Endodermal cell (in vitro differentiated cells): ENCODE measurements at regions not wholly inside any gene's neighbourhood (a gene's known extent, or its start where the extent isn't known, plus 50 kb on each side); places are given as distances from the start of the nearest gene placed in this dataset.

ENCODE experiments used
- DNase-seq: peaks from one replicate; pipeline ENCODE4 v3.0.0-alpha.2; 2017
- H3K27ac ChIP-seq: 2 replicates; pipeline ENCODE4 v1.5.1; 2013; ENCODE audit warnings: mild to moderate bottlenecking, low read depth, low read length, moderate library complexity
- H3K27me3 ChIP-seq: 2 replicates; pipeline ENCODE4 v1.6.1; 2013; ENCODE audit warnings: mild to moderate bottlenecking, low read length, moderate library complexity; ENCODE audit not compliant: insufficient read depth, control insufficient read depth, poor library complexity, severe bottlenecking
- H3K36me3 ChIP-seq: 2 replicates; pipeline ENCODE4 v1.7.0; 2013; ENCODE audit warnings: mild to moderate bottlenecking, low read length, moderate library complexity; ENCODE audit not compliant: control insufficient read depth, insufficient read depth
- H3K4me1 ChIP-seq: one replicate; pipeline ENCODE4 v1.7.0; 2013; ENCODE audit warnings: low read length; ENCODE audit not compliant: control insufficient read depth, insufficient read depth
- H3K4me3 ChIP-seq: 2 replicates; pipeline ENCODE4 v1.5.1; 2013; ENCODE audit warnings: mild to moderate bottlenecking, low read length, moderate library complexity
- H3K9ac ChIP-seq: 2 replicates; pipeline ENCODE4 v1.6.1; 2013; ENCODE audit warnings: mild to moderate bottlenecking, low read length, moderate library complexity; ENCODE audit not compliant: poor library complexity, severe bottlenecking; ENCODE audit errors: extremely low read depth
- H3K9me3 ChIP-seq: 2 replicates; pipeline ENCODE4 v1.6.1; 2013; ENCODE audit warnings: mild to moderate bottlenecking, low read length, moderate library complexity; ENCODE audit not compliant: control insufficient read depth
- H3K27ac Mint-ChIP-seq: 2 replicates; pipeline ENCODE4 v1.8.0; 2020; ENCODE audit warnings: mixed read lengths
- H3K27me3 Mint-ChIP-seq: 2 replicates; pipeline ENCODE4 v1.8.0; 2021; ENCODE audit warnings: mild to moderate bottlenecking, mixed read lengths; ENCODE audit not compliant: insufficient read depth
- H3K36me3 Mint-ChIP-seq: 2 replicates; pipeline ENCODE4 v1.8.0; 2020; ENCODE audit warnings: low read depth, mixed read lengths
- H3K4me1 Mint-ChIP-seq: 2 replicates; pipeline ENCODE4 v1.8.0; 2020; ENCODE audit warnings: mixed read lengths
- H3K4me3 Mint-ChIP-seq: 2 replicates; pipeline ENCODE4 v1.8.0; 2020; ENCODE audit warnings: mild to moderate bottlenecking, moderate library complexity, mixed read lengths
- H3K9me3 Mint-ChIP-seq: 2 replicates; pipeline ENCODE4 v1.8.0; 2020; ENCODE audit warnings: mild to moderate bottlenecking, mixed read lengths
- CTCF ChIP-seq: fragments of 200-600 bp; sonication (generic); conservative IDR thresholded peaks from 2 replicates; pipeline ENCODE4 v1.5.0; 2021; ENCODE audit warnings: antibody characterized with exemption, mild to moderate bottlenecking
- WGBS, 2 experiments: methylation state at CpG; one replicate each; pipeline versions ENCODE4 v1.1.5 to v1.1.7; 2013; ENCODE audit warnings: missing lambda C conversion rate in 2 of 2, mixed read lengths in 1 of 2; ENCODE audit not compliant: insufficient coverage in 1 of 2, insufficient read length in 1 of 2; 5-methylcytosine and 5-hydroxymethylcytosine counted together

GRCh38 chr4:136742333-136742732 lies 790.0 kb downstream of the PCDH18 start:
- no peak overlapping the region for H3K4me3 ChIP-seq
- no peak overlapping the region for H3K27ac Mint-ChIP-seq
- H3K9me3 Mint-ChIP-seq = peaks cover 35% of the 10 kb centered on the region
- H3K36me3 Mint-ChIP-seq = peaks cover 11% of the 10 kb centered on the region
- H3K9me3 ChIP-seq = peaks cover 44% of the 10 kb centered on the region
- no peak overlapping the region for H3K4me3 Mint-ChIP-seq
- peaks cover 3% of the 10 kb centered on the region for H3K4me1 Mint-ChIP-seq
- H3K36me3 ChIP-seq = no peaks in the 10 kb centered on the region
- H3K4me1 ChIP-seq = no peaks in the 10 kb centered on the region
- no peak for DNase-seq
- H3K27me3 Mint-ChIP-seq = no peaks in the 10 kb centered on the region
- no peaks in the 10 kb centered on the region for H3K27me3 ChIP-seq
- WGBS, 2 experiments = 89 to 94% methylated on average over 2 of the region's 3 CpGs
- no peak overlapping the region for H3K27ac ChIP-seq
- no peak overlapping the region for H3K9ac ChIP-seq
- TF ChIP-seq CTCF = no peak

GRCh38 chr4:136741468-136741867 lies 790.8 kb downstream of the PCDH18 start:
- H3K4me3 ChIP-seq = no peak overlapping the region
- Mint-ChIP-seq H3K4me3 (no peak overlapping the region), H3K9me3 (peaks cover 32% of the 10 kb centered on the region), H3K36me3 (peaks cover 11% of the 10 kb centered on the region), H3K4me1 (peaks cover 4% of the 10 kb centered on the region), H3K27me3 (no peaks in the 10 kb centered on the region), H3K27ac (no peak overlapping the region)
- H3K4me1 ChIP-seq = no peaks in the 10 kb centered on the region
- DNase-seq = no peak
- H3K9me3 ChIP-seq = peaks cover 44% of the 10 kb centered on the region
- no peaks in the 10 kb centered on the region for H3K27me3 ChIP-seq
- no peak for TF ChIP-seq CTCF
- H3K9ac ChIP-seq = no peak overlapping the region
- H3K27ac ChIP-seq = no peak overlapping the region
- no peaks in the 10 kb centered on the region for H3K36me3 ChIP-seq
- 86 to 100% methylated on average over 1 of the region's 2 CpGs for WGBS, 2 experiments

- peaks cover 8% of the 10 kb centered on the region for H3K36me3 Mint-ChIP-seq
- no peak for TF ChIP-seq CTCF
- H3K27me3 Mint-ChIP-seq = no peaks in the 10 kb centered on the region
- H3K4me3 Mint-ChIP-seq = no peak overlapping the region
- H3K4me1 Mint-ChIP-seq = peaks cover 11% of the 10 kb centered on the region
- Histone ChIP-seq H3K27ac (no peak overlapping the region), H3K4me1 (peaks cover 7% of the 10 kb centered on the region), H3K9me3 (peaks cover 38% of the 10 kb centered on the region), H3K9ac (no peak overlapping the region), H3K27me3 (no peaks in the 10 kb centered on the region), H3K4me3 (no peak overlapping the region), H3K36me3 (no peaks in the 10 kb centered on the region)
- DNase-seq = no peak
- H3K27ac Mint-ChIP-seq = no peak overlapping the region
- peaks cover 27% of the 10 kb centered on the region for H3K9me3 Mint-ChIP-seq
- 75 to 100% methylated on average over 1 to 4 of the region's 4 CpGs for WGBS, 2 experiments
Observed at GRCh38 chr4:136740326-136740725, 792.0 kb downstream of the PCDH18 start.
